SK-N-SH treated with all-trans-retinoic acid at 6 μM for 48 hours (cell line): ENCODE measurements at regions not wholly inside any gene's neighbourhood (a gene's known extent, or its start where the extent isn't known, plus 50 kb on each side); places are given as distances from the start of the nearest gene placed in this dataset.

Source experiments
- ATAC-seq: fragments of 200-7000 bp; cut with Tn5 transposase; 3 replicates; pipeline ENCODE4 v1.9.1; 2020; ENCODE audit warnings: mild to moderate bottlenecking, moderate library complexity
- ARNTL ChIP-seq: fragments of 450-650 bp; formaldehyde crosslinking; IDR thresholded peaks from 2 replicates; pipeline ENCODE4 v1.5.0; 2020; ENCODE audit warnings: low read depth, mild to moderate bottlenecking, moderate library complexity, borderline replicate concordance
- BACH2 ChIP-seq: fragments of 250-450 bp; sonication (Bioruptor Pico); IDR thresholded peaks from 2 replicates; pipeline ENCODE4 v1.9.0; 2021; ENCODE audit warnings: mild to moderate bottlenecking, borderline replicate concordance
- CREB5 ChIP-seq: fragments of 250-450 bp; sonication (Bioruptor Pico); IDR thresholded peaks from 2 replicates; pipeline ENCODE4 v1.5.1; 2020; ENCODE audit warnings: low read depth, mild to moderate bottlenecking, moderate library complexity
- CSDC2 ChIP-seq: fragments of 250-450 bp; sonication (Bioruptor Pico); IDR thresholded peaks from 2 replicates; pipeline ENCODE4 v1.5.0; 2020; ENCODE audit warnings: mild to moderate bottlenecking, moderate library complexity
- CSRNP3 ChIP-seq: fragments of 250-450 bp; sonication (Bioruptor Pico); IDR thresholded peaks from 2 replicates; pipeline ENCODE4 v1.5.1; 2021; ENCODE audit warnings: mild to moderate bottlenecking, moderate library complexity
- GLIS3 ChIP-seq: fragments of 250-450 bp; sonication (Bioruptor Pico); IDR thresholded peaks from 2 replicates; pipeline ENCODE4 v1.5.0; 2020; ENCODE audit warnings: mild to moderate bottlenecking, moderate library complexity
- ISL1 ChIP-seq: fragments of 250-450 bp; sonication (Bioruptor Pico); IDR thresholded peaks from 2 replicates; pipeline ENCODE4 v2.1.2; 2022; ENCODE audit warnings: mild to moderate bottlenecking, moderate library complexity
- OSR1 ChIP-seq: fragments of 250-450 bp; sonication (Bioruptor Pico); IDR thresholded peaks from 2 replicates; pipeline ENCODE4 v1.8.0; 2022; ENCODE audit warnings: moderate library complexity, mild to moderate bottlenecking, inconsistent platforms
- PATZ1 ChIP-seq: fragments of 250-450 bp; sonication (Bioruptor Pico); IDR thresholded peaks from 2 replicates; pipeline ENCODE4 v1.8.0; 2020; ENCODE audit warnings: mild to moderate bottlenecking, moderate library complexity, borderline replicate concordance
- POU6F1 ChIP-seq: fragments of 250-450 bp; sonication (Bioruptor Pico); IDR thresholded peaks from 2 replicates; pipeline ENCODE4 v1.8.0; 2021; ENCODE audit warnings: low read depth, mild to moderate bottlenecking, moderate library complexity, borderline replicate concordance
- PPARA ChIP-seq: fragments of 250-450 bp; sonication (Bioruptor Pico); IDR thresholded peaks from 2 replicates; pipeline ENCODE4 v1.5.0; 2020; ENCODE audit warnings: mild to moderate bottlenecking, borderline replicate concordance
- RARB ChIP-seq: fragments of 250-450 bp; sonication (Bioruptor Pico); IDR thresholded peaks from 2 replicates; pipeline ENCODE4 v1.8.0; 2021; ENCODE audit warnings: mild to moderate bottlenecking, moderate library complexity
- TCF4 ChIP-seq: fragments of 250-450 bp; sonication (Bioruptor Pico); IDR thresholded peaks from 2 replicates; pipeline ENCODE4 v1.8.0; 2021; ENCODE audit warnings: mild to moderate bottlenecking, moderate library complexity, borderline replicate concordance
- TOX ChIP-seq: fragments of 250-450 bp; sonication (Bioruptor Pico); IDR thresholded peaks from 2 replicates; pipeline ENCODE4 v1.8.0; 2021; ENCODE audit warnings: mild to moderate bottlenecking, moderate library complexity, borderline replicate concordance
- ZC3H10 ChIP-seq: fragments of 250-450 bp; sonication (Bioruptor Pico); IDR thresholded peaks from 2 replicates; pipeline ENCODE4 v1.5.1; 2021; ENCODE audit warnings: mild to moderate bottlenecking, moderate library complexity
- ZFP30 ChIP-seq: fragments of 450-650 bp; formaldehyde crosslinking; IDR thresholded peaks from 2 replicates; pipeline ENCODE4 v1.5.0; 2022; ENCODE audit warnings: mild to moderate bottlenecking, moderate library complexity
- ZNF565 ChIP-seq: fragments of 450-650 bp; formaldehyde crosslinking; conservative IDR thresholded peaks from 2 replicates; pipeline ENCODE4 v1.5.0; 2020; ENCODE audit warnings: low read depth, mild to moderate bottlenecking, moderate library complexity
- ZNF70 ChIP-seq: fragments of 450-650 bp; formaldehyde crosslinking; IDR thresholded peaks from 2 replicates; pipeline ENCODE4 v1.5.0; 2020; ENCODE audit warnings: mild to moderate bottlenecking, moderate library complexity
- ZNF8 ChIP-seq: fragments of 450-650 bp; formaldehyde crosslinking; IDR thresholded peaks from 2 replicates; pipeline ENCODE4 v1.5.0; 2020; ENCODE audit warnings: mild to moderate bottlenecking, moderate library complexity

- ATAC-seq: no peak
Measured at GRCh38 chr6:44558832-44559251, 171.3 kb downstream of the CDC5L start.

GRCh38 chr6:44559486-44560270 lies 172.2 kb downstream of the CDC5L start:
- TF ChIP-seq GLIS3 (CRISPR knock-in tag): no peak
- no peak for TF ChIP-seq CSRNP3 (CRISPR knock-in tag)
- no peak for TF ChIP-seq ZC3H10
- no peak for TF ChIP-seq CREB5 (CRISPR knock-in tag)
- no peak for TF ChIP-seq PATZ1 (CRISPR knock-in tag)
- TF ChIP-seq CSDC2 (CRISPR knock-in tag): no peak
- no peak for TF ChIP-seq ZNF565 (CRISPR knock-in tag)
- TF ChIP-seq ZNF70 (CRISPR knock-in tag): no peak
- ATAC-seq: no peak

More at GRCh38 chr6:44558832-44559251, 171.3 kb downstream of the CDC5L start:
- TF ChIP-seq OSR1: no peak
- no peak for TF ChIP-seq GLIS3 (CRISPR knock-in tag)
- no peak for TF ChIP-seq BACH2 (CRISPR knock-in tag)
- TF ChIP-seq ZFP30 (CRISPR knock-in tag): no peak
- no peak for TF ChIP-seq ZNF565 (CRISPR knock-in tag)
- no peak for TF ChIP-seq RARB (CRISPR knock-in tag)
- no peak for TF ChIP-seq CSDC2 (CRISPR knock-in tag)
- TF ChIP-seq, all 23 proteins: peak for 0

- TF ChIP-seq ARNTL (CRISPR knock-in tag) (no peak), PATZ1 (CRISPR knock-in tag) (no peak), BACH2 (CRISPR knock-in tag) (no peak), POU6F1 (CRISPR knock-in tag) (no peak), ZNF565 (CRISPR knock-in tag) (no peak), TCF4 (CRISPR knock-in tag) (no peak), GLIS3 (CRISPR knock-in tag) (no peak), ZFP30 (CRISPR knock-in tag) (no peak), ZNF70 (CRISPR knock-in tag) (no peak), OSR1 (no peak), ZNF8 (CRISPR knock-in tag) (no peak), CREB5 (CRISPR knock-in tag) (no peak), TOX (CRISPR knock-in tag) (no peak), ISL1 (CRISPR knock-in tag) (no peak), CSRNP3 (CRISPR knock-in tag) (no peak), RARB (CRISPR knock-in tag) (no peak), PPARA (CRISPR knock-in tag) (no peak)
- ATAC-seq: no peak
Measured at GRCh38 chr6:44560458-44561059, 173.1 kb downstream of the CDC5L start.
